ENCODE measurements at regions not wholly inside any gene's neighbourhood (a gene's known extent, or its start where the extent isn't known, plus 50 kb on each side); places are given as distances from the start of the nearest gene placed in this dataset.

DNA sequence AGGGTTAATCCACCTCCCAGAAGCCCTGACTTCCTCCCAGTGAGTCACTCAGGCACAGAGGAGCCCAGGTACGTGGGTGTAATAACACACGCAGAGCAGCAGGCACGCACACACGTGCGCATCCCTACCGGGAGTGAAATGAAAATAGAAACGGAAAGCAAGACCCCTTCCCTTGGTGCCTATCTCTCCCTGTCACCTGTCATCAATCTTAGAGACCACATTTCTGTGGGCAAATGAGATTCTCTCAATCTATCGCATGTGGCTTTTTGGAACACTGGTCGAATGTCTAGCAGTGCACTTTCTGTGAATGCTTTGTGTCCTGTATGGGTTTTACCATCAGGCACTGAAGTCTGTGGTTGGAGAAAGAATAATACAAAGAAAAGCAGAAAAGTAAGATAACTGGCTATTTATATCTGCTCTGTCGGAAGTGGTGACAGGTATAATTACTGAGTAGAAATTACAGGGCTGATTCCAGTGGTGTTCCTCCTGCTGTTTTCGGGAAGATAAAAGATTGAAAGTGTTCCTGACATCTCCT, 137.7 kb upstream of the GRIA1 start:
- TF ChIP-seq, protein P1, sequence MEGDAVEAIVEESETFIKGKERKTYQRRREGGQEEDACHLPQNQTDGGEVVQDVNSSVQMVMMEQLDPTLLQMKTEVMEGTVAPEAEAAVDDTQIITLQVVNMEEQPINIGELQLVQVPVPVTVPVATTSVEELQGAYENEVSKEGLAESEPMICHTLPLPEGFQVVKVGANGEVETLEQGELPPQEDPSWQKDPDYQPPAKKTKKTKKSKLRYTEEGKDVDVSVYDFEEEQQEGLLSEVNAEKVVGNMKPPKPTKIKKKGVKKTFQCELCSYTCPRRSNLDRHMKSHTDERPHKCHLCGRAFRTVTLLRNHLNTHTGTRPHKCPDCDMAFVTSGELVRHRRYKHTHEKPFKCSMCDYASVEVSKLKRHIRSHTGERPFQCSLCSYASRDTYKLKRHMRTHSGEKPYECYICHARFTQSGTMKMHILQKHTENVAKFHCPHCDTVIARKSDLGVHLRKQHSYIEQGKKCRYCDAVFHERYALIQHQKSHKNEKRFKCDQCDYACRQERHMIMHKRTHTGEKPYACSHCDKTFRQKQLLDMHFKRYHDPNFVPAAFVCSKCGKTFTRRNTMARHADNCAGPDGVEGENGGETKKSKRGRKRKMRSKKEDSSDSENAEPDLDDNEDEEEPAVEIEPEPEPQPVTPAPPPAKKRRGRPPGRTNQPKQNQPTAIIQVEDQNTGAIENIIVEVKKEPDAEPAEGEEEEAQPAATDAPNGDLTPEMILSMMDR (IDR thresholded peaks at IDR 0.05) = no peak
- TF ChIP-seq POLR2A (IDR thresholded peaks at IDR 0.05) = no peak
